Fibroblast of villous mesenchyme (primary cell): ENCODE measurements at regions not wholly inside any gene's neighbourhood (a gene's known extent, or its start where the extent isn't known, plus 50 kb on each side); places are given as distances from the start of the nearest gene placed in this dataset.
A peak's percentile ranks its signal among the peaks of the same experiment; 100 is the strongest.

Experiments
- DNase-seq: peaks from one replicate; pipeline ENCODE4 v3.0.0-alpha.2; 2010; ENCODE audit warnings: low read depth
- H3K4me3 ChIP-seq: 2 replicates; pipeline ENCODE4 v1.5.1; 2011; ENCODE audit warnings: low read depth, mild to moderate bottlenecking, low read length
- TF ChIP-seq, protein P1 (sequence below): IDR thresholded peaks from 2 replicates; pipeline ENCODE4 v1.5.1; 2012; ENCODE audit warnings: low read depth, mild to moderate bottlenecking, low read length; ENCODE audit not compliant: insufficient read depth

DNA sequence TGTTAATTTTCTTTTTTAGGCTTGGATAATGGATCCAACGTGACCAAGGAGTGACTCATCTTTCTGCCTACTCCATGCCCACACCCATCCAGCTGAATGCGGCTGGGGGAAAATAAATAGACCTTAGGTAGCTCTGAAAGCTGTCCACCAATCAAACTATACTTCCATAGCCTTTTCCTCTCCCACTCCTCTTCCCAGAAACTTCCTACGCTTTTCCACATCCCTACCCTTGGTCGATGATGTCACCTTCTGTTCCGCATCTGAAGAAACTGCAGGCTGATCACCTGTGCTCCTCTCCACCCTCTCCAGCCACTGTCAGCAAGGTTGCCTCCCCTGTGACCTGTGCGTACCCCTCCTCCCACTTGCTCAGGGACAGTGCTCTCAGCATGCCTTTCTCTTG is 359.8 kb upstream of the KLF6 start:
- H3K4me3 ChIP-seq: no peak overlapping the region
- TF ChIP-seq, protein P1, sequence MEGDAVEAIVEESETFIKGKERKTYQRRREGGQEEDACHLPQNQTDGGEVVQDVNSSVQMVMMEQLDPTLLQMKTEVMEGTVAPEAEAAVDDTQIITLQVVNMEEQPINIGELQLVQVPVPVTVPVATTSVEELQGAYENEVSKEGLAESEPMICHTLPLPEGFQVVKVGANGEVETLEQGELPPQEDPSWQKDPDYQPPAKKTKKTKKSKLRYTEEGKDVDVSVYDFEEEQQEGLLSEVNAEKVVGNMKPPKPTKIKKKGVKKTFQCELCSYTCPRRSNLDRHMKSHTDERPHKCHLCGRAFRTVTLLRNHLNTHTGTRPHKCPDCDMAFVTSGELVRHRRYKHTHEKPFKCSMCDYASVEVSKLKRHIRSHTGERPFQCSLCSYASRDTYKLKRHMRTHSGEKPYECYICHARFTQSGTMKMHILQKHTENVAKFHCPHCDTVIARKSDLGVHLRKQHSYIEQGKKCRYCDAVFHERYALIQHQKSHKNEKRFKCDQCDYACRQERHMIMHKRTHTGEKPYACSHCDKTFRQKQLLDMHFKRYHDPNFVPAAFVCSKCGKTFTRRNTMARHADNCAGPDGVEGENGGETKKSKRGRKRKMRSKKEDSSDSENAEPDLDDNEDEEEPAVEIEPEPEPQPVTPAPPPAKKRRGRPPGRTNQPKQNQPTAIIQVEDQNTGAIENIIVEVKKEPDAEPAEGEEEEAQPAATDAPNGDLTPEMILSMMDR: no peak
- DNase-seq: no peak

DNA sequence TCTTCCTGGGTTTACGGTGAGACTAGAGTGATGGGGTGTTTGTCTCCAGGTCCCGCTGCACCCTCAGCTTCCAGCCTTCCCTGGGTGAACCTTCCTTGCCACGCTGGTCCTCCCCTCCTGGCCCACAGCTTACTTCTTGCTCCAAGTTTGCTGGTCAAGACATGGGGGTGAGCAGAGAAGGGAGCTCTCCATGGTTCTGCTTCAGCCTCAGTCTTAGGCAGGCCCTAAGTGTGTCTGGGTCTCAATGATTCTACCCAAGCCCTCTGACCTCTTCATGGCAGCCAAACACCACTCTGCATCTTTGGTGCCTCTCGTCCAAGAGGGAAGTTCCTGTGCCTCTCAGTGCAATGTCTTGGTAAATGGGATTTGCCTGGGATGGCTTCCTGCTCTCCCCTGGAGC is 356.5 kb upstream of the KLF6 start:
- peak; percentile 53 for DNase-seq
- H3K4me3 ChIP-seq: no peak overlapping the region
- TF ChIP-seq, protein P1: no peak

DNA sequence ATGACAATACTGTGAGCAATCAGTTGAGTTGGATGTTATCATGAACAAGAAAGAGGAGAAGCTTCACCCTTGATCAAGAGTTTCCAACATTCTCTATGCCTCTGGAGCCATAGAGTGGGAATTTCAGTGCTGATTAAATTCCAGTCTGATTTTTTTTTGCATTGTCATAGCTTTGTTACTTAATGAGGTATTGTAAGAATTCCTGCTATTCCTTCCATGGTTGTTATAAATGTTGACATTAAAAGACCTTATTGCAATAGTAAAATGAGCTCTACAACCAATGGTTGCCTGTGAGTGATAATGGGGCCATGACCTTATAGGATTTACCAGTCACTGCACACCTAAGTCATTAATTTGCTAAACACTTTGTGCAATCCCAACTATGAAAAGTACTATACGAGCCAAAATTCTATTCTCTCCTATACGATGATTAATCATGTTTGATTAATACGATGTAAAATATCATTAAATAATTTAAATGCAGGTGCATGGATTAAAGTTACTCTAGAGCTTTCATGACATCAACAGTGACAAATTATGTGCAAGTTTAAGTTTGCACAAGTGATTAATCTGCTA is 353.2 kb upstream of the KLF6 start:
- no peak overlapping the region for H3K4me3 ChIP-seq
- TF ChIP-seq, protein P1: no peak
- DNase-seq: no peak

DNA sequence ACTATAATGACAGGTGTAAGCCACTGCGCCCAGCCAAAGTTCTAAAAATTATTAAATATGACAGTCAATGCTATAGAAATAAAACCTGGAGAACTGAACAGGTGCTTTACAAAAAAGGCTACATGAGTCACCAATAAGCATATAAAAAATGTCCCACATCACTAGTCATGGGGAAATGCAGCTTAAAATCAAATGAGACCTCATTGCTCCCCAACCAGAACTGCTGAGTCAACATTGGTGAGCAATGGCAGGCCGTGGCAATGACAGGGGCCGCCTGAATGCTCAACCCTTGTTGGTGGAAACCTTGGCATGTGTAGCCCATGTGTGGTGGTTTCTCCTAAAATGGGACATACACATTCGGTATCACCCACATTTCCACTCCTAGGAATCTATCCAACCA is 352.3 kb upstream of the KLF6 start:
- H3K4me3 ChIP-seq: no peak overlapping the region
- TF ChIP-seq, protein P1: no peak
- DNase-seq: no peak

DNA sequence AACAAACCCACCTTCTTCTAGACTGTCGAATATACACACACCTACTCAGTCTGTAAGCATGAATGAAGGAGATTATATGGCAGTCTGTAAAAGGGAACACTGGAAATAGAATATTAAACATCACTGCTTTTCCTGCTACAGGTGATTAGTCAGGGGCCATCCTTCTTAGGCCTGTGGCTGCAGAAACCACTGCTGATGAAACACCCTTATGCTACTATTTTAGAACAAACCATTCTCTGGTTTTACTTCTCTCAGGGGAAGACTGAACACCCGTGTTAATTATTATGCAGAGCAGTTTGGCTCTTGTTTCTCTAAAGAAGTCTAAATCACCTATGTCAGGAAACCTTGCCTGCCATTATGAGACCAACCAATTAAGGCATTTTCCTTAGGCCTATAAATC is 351.1 kb upstream of the KLF6 start:
- no peak for DNase-seq
- TF ChIP-seq, protein P1: no peak

DNA sequence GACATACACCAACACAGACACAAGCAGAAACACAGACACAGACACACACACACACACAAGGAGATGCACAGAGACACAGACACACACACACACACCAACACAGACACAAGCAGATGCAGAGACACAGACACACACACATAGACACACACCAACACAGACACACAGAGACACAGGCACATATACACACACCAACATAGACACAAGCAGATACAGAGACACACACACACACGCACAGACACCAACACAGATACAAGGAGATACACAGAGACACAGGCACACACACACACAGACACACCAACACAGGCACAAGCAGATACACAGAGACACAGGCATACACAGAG is 347.2 kb upstream of the KLF6 start:
- DNase-seq: no peak
- TF ChIP-seq, protein P1: no peak
- no peak overlapping the region for H3K4me3 ChIP-seq

More for the DNA sequence above, 351.1 kb upstream of the KLF6 start:
- no peak overlapping the region for H3K4me3 ChIP-seq
